Amygdala (tissue), 56 donors: ENCODE measurements at regions not wholly inside any gene's neighbourhood (a gene's known extent, or its start where the extent isn't known, plus 50 kb on each side); places are given as distances from the start of the nearest gene placed in this dataset.
"Not testable (repeated sequence)": the region's sequence is repeated elsewhere in the genome, so short reads cannot be mapped to it uniquely, and the experiment has no call there.

ENCODE experiments used
- DNase-seq, 56 donors: peaks; one replicate each; lab custom pipeline; 2025; lab: John Stamatoyannopoulos, UW

DNA sequence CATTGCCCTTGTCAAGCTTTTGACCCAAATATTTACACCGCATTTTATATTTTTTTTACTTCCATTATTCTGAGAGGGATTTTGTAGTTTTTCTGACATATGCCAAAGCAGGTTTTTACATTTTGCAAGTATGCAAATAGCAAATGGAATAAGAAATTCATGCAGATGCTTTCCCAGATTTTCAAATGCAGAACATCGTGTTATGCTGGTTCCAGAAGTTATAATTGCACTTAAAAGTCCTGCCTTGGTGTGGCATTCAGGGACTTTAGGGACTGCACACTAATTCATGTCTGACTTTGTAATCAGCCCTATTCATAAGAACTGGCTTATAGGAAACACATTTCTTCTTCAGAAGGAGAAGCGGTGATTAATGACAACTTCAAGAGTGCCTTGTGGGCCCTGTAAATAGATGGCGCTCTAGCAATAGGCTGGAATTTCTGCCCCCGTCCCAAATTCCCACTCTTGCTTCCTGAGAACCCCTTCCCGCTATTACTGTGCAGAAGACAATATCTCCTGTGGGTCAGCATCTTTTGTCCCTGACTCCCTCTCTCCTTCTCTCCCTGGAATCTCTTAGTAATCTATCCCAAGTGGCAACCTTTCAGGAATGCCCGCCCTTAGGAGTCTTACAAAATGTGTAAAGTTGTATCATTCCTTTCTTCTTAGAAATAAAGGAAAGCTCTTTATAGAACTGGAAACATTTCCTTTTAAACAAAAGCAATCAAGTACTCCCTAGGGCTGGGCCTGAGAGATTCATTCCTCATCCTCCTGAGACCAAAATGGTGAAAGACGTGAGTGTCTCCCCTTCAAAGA lies 264.0 kb downstream of the INHBA start:
- DNase-seq: no peak

DNA sequence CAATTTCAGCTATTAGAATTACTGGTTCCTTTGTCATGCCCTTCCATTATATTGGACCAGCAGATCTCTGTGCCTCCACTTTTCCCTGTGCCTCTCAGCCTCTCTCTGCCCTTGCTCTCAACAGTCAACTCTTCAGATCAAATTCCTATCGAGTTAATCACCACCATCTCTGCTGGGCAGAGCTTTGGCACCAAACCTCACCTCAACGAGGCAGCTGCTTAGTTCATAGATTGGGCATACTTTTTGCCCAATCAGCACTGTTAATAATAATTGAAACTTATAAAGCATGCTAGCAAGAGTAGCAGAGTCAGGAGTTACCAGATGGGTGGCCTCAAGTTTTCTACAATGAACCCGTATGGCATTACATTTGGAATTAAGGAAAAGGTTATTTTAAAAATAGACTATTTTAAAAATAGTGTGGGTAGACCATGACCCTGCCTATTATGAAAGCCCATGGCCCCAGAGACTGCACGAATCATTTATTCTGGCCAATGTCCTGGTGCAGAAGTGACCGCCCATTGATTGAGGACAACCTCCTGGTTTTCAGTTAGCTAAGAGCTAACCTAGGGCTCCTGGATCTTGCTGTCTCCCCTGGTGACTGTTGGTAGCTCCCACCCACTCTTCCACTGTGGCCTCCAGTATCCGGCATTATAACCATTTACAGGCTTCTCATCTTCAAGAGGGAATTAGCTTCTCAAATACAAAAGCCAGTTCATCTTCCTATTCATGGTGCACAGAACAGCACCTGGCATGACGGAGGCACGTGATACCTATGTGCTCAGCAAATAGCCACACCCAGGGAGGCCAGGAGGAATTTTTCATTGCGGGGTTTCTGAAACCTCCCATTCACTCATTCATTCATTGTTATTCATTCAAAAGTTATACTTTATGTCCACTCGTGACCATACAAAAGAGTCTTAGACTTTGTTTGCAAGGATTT lies 265.4 kb downstream of the INHBA start:
- DNase-seq: no peak

GRCh38 chr7:41436139-41436538 lies 266.8 kb downstream of the INHBA start:
- no peak for DNase-seq

GRCh38 chr7:41435020-41435419 lies 267.9 kb downstream of the INHBA start:
- not testable (repeated sequence) for DNase-seq

DNA sequence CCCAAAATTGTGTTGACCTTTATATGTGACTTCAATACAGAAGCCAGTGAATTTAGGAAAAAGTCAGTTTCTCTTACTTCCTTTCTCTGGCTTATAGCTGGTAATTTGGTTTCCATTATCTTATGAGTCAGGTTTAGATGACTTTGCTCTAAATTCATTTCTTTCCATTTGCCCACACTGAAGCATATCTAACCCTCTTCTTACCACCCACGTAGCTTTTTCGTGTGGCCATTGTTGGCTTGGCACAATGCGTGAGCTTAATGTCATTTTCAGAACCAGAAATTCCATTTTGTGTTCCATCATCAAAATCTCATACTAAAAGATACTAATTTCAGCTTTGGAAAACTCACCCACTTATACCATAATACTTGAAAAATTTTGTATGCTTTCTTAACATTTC lies 271.2 kb downstream of the INHBA start:
- DNase-seq: no peak

DNA sequence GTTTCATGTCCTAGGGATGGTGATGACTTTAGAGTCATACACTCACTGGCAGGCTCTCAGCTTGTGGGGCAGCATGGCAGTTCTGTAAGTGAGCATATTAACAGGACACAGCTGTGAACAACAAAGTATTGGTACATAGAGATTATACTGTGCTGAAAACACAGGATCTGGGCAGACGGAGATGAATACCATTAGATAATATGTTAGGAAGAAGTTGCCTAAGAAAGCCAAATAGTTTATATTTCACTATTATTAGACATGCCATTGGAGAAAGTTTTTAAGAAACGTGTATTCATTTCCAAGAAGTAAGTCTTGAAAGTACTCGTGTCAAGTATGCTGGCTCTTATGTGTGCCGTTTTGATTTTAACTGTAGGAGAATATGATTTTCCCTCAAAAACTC lies 274.5 kb downstream of the INHBA start:
- no peak for DNase-seq

DNA sequence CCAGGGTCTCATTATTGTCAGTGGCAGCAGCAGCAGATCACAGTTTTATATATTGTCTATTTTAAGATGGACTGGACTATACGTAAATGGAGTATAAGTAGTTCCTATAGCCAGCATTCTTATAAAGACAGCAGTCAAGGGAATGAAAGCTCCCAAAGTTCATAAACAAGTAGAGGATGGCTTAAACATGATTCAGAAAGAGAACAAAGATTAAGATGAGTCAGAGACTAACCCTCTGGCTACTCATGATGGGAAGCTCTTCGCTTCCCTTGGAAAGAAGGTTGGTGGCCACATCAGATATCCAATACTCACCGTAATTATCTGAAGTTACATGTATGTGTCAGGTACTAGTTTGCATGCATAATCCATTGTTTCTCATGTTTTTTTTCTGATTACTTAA lies 277.0 kb downstream of the INHBA start:
- no peak for DNase-seq

DNA sequence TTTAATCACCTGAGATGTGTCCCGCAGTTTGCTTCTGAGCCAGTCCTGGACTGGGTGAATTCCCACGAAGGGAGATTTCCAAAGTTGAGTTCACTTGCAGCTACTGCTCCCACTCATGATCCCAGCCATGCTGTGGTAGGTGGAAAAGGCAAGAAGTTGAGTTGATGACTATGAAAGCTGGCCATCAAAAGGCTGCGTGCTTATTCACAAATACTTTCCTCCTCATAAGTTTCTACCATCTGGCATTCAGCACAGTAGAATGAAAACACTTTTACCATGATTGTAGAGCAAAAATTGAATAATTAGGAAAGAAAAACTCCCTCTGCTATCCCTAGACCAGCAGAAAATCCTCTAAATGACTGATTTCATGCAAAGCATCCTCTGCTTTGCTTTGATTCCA lies 281.8 kb downstream of the INHBA start:
- peak in 1 of 56 donors; percentile 2 for DNase-seq

- DNase-seq: no peak
Observed at GRCh38 chr7:41420421-41420820, 282.5 kb downstream of the INHBA start.

DNA sequence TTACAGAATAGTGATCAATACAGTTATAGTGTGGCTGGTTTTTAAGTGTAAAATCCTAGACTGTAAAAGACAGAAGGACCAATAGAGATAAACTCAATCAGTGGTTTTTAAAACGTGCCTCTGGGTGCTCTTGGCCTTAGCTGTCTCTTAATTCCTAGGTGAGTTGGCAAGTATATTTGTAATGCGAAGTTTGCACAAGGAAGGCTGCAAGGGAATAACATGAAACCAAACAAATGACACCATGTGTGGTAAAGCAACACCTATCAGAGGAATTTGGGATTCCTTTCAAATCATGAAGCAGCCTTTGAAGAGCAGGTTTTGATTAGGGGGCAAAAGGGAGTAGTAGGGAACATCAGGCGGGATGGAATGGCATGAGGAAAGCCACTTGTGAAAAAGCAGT lies 284.6 kb downstream of the INHBA start:
- no peak for DNase-seq

DNA sequence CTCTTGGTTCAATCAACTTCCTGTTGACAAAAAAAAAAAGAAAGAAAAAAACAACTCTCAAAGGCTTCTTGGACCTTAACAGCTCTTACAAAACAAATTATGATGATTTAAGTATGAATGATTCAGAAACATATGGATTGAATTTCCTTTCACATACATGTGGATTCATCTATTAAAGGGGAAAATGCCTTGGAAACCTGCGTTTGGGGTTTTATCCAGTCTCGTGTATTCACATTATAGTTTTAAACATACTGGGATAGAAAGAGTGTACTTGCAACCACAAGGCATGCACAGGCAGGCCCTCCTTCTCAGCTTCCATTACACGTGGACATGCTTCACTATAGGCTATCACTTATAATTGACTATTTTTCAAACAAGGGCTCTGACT lies 286.7 kb downstream of the INHBA start:
- no peak for DNase-seq

DNA sequence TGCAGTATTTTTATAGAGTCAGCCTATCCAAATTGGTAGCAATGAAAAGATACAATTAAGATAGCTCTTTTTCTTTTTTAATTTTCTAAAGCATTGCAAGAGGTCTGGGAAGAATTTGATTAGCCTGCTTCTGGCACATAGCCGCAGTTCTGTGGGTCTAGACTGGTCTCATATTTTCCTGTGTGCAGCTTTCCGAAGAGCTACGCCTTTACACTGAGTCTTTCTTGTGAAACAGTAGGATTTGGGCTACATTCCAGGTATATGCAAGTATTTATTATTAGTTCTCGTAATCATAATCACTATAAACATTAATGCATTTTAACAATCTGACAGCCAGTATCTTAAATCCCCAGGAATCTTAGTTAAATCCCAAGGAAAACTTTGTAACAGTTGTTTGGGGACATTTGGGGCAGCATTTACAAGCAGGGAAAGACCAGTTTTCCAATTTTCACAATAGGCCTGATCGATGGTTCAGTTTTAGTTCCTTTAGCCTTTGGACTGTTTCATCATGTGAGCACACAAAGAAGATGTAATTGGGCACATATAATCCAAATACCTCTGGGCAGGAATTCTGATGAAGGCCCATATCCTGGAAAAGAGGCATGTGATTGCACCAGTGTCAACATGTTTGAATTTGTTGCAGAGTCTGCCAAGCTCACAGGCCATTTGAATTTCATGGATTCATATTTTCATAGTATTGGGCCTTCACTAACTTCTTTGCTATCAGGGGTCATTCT lies 287.3 kb downstream of the INHBA start:
- DNase-seq: no peak

DNA sequence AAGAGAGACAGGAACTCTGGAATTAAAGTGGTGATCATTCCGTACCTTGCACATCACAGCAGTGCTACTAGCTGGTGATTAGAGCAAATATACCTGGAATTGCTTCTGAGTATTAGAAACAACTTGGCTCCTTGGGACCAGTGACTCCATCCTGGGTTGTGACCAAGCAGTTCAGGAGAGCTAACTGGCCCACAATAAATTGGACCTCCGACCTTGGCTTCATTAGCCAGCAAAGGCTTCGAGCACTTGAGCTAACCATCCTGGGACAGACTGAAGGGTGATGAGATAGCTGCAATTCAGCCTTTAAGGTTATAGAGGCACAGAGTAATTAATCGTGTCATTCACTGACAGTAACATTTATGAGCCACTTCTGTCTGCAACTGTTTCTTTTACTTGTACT lies 287.8 kb downstream of the INHBA start:
- DNase-seq: no peak

DNA sequence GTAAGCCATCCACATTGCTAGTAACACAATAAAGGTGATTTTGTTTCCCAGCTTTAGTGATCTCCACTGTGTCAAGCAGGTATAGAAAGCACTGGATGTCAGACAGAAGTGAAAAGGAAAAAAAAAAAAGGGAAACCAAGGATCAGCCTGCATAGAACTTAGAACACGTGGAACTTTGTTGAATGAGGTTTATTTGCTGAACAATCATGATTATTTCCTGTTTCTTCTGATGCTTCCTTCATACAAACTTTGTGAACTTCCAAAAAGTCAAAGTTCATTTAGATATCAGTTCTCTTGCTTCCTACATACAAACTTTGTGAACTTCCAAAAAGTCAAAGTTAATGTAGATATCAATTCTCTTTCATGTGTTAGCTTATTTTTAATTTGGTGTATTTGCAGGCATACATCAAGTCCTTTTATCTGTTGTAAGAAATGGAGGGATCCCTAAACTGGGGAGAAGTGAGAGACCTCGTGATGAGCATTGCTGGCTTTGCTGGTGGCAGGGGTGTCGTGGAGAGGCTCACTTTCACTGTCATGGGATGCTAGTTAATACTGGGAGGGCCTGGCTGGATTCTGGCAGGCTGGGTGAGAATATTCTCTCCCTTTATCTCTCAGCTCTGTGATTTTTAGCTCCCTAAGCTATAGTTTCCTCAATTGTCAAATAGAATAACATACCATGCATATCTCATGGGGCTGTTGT lies 298.4 kb downstream of the INHBA start:
- no peak for DNase-seq

- no peak for DNase-seq
Observed at GRCh38 chr7:41403291-41403690, 299.6 kb downstream of the INHBA start.

- no peak for DNase-seq
Observed at GRCh38 chr7:41401833-41402232, 301.1 kb downstream of the INHBA start.

- DNase-seq: no peak
Observed at GRCh38 chr7:41399171-41399570, 303.7 kb downstream of the INHBA start.

GRCh38 chr7:41391818-41392217 lies 311.1 kb downstream of the INHBA start:
- DNase-seq: no peak

- not testable (repeated sequence) for DNase-seq
Observed at GRCh38 chr7:41388933-41389332, 314.0 kb downstream of the INHBA start.

GRCh38 chr7:41385996-41386395 lies 316.9 kb downstream of the INHBA start:
- no peak for DNase-seq
